Effector CD4-positive, alpha-beta T cell (primary cell): ENCODE measurements at regions not wholly inside any gene's neighbourhood (a gene's known extent, or its start where the extent isn't known, plus 50 kb on each side); places are given as distances from the start of the nearest gene placed in this dataset.
"Not testable (repeated sequence)": the region's sequence is repeated elsewhere in the genome, so short reads cannot be mapped to it uniquely, and the experiment has no call there.

Experiments
- DNase-seq: peaks from one replicate; pipeline ENCODE4 v3.0.0-alpha.2; 2020

DNA sequence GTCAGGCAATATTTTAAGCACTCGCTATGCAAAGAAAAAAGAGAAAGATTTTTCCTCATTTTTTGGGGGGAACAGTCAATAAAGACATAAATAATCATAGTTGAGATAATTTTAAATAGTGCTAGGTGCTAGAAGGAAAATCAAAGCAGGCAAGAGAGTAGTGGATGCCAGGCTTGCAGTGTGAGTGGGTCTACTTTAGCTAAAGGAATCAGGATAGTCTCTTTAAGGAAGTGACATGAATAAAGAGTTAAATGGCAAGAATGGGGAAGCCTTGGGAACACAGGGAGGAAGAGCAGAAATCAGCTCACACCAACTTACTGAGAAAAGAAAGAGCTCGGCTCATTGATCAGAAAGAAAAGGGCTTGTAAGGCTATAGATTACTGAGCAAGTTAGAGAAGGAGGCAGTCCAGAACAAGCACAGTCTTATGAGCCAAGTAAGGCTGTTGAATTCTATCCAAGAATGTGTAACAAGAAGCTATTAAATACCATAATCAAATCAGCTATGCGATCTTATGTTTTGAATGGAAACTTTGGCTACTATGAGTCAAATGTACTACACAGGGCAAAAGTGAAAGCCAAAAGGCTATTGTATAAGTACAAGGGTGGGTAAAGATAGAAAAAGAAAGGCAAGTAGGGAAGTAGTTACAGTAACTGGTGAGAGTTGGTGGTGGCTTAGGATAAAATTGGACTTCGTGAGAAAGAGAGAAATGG is 833.8 kb upstream of the PIK3C3 start:
- DNase-seq: no peak

DNA sequence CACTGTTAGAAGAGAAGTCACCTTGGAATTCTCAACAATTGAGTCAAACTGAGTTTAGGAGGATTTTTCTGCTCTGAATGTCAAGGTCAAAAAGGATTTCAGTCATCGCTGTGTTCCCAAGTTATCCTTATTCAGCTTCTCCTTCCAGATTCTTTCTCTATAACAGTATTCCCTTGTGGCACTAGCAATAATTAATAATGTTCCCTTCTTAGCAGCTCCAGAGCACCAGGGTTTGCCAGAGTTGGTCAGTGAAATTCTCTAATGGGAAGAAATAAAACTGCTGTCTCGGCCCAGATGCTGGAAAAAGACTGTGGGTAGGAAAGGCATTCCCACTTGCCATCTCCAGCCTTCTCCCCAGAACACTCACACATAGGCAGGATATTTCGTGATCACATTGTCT is 836.0 kb upstream of the PIK3C3 start:
- no peak for DNase-seq

DNA sequence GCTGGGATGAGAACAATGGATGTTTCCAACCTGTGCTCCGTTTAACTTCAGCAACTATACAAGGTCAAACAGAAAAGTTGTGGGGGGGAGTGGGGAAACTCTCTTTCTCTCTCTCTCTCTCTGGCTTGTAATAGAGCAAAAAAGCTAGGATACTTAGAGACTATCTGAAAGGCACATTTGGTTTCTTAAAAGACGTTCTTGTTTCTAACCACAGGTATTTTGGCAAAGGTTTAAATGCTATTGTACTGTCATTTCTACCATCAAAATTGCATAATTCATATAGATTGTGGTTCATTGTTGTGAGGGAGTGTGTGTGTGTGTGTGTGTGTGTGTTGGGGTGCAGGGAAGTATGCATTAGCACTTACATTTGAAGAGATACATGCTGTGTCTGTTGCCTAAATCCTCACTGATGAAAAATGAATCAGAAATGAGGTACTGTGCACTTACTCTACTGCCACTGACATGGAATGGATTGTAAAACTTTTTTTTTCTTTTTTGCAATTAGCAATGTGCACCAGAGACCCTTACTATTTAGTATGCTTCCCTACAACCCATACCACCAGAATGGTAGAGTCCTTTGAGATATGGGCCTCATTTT is 841.0 kb upstream of the PIK3C3 start:
- no peak for DNase-seq

DNA sequence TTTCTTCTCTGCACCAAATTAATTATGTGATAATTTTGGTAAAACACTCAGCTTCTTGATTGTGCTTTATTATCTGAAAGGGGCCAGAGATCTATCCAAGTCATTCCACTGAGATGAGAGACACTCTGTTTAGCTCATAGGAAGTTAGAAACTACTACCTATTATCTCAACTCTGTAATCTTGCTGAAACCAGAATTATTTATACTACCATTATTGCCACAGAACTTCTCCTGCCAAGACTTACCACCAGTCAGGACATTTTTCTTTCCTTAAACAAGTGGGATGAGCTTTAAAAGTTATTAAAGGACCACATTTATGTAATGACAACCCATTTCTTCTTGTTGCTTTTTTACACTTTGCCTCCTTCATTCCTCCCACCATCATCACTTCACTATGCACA is 855.6 kb upstream of the PIK3C3 start:
- DNase-seq: no peak

DNA sequence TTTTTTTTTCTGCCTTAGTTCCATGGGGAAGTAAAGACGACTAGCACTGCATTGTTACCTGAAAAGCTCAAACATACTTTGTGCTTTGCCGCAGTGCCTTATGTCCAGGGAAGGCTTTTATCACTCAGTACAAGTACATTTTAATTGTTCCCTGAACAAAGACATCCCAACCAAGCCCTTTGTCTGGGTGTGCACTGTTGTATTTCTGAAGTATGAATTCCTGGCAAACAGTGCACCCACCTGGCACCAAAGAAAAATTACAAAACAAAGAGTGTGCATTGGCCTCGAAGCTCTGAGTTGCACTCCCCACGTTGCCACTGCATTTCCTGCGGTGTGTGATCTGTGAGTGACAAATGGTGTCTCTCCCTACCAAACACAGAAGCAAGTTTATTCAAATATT is 858.5 kb upstream of the PIK3C3 start:
- no peak for DNase-seq

DNA sequence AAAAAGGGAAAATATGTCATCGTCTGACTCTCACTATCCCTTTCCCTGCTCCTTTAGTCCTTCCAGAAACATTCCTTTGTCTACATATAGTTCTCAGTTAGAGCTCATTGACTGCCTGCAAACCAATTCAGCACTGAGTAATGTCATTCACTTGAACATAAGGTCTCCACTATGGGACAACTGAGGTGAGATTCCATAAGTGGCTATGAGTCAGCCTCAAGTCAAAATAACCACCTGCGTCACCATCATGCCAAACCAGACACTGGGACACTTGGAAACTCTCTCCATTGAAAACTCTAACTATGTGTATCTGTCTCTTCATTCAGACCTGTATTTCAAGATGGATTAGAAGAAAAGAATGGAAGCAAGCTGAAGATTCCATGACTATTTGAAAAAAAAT is 878.0 kb upstream of the PIK3C3 start:
- DNase-seq: no peak

DNA sequence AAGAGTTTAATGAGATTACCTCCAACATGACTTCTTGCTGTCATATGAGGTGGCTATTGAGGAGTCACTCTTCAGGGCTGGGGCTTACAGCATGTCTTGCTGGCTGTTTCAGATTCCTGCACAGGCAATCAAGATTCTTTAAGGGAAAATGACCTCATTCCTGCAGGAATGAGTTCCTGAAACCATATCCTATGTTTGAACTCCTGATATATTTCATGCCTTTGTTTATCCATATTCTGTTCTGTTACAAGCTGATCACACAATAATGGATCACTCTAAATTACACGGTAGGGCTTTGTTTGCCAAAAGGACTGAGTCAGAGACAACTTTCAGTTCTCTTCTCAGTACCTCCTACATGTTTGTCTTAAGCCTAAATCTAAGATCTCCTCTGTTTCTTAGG is 879.8 kb upstream of the PIK3C3 start:
- DNase-seq: no peak

DNA sequence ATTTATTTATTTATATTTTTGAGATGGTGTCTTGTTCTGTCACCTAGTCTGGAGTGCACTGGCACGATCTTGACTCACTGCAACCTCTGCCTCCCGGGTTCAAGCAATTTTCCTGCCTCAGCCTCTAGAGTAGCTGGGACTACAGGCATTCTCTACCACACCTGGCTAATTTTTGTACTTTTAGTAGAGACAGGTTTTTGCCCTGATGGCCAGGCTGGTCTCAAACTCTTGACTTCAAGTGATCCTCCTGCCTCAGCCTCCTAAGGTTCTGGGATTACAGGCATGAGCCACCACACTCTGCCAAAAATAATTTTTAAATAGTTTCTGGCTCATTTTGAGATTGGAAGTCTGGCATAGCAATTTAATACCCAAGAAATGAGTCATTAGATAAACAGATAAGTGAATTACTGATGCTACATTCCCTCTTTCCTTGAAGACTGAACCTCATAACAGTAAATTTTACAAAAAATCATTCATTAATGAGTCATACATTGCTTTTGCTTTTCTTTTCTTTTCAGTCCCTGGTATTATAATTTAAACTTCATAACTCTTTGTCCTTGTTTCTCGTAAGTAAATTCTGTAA is 881.6 kb upstream of the PIK3C3 start:
- DNase-seq: no peak

DNA sequence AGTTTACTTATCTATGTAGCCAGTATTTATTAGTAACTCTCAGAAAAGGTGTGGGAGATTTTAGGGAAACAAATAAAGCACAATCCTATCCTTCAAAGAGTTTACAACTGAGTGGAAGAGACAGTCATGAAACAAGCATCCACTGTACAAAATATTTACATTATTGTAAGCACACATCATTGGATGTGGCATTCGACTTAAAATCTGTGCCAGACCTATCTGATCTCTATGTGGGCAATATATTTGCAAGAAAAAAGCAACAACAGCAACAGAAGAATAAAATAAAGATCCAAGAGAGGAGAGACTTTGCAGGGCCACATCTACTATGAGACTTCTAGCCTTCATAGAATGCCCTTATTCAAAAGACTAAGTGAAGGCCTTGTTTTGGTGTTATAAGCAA is 882.1 kb upstream of the PIK3C3 start:
- no peak for DNase-seq

DNA sequence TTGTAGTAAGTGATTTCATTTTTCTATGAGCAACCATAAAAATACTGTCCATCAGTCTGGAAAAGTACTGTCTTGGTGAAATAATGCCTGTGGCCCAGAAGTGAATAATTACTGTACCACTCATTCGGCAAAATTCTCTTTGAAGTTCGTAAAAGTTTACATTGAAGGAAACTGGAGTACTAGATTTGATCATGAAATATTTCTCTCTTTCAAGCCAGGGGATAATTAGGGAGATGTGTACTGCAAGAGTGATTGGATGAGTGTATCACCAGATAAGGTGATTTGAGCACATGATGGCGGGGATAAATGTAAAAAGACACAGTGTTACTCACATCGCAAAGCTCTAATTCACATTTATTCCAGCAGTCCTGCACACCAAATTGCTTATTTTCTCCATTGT is 883.2 kb upstream of the PIK3C3 start:
- no peak for DNase-seq

DNA sequence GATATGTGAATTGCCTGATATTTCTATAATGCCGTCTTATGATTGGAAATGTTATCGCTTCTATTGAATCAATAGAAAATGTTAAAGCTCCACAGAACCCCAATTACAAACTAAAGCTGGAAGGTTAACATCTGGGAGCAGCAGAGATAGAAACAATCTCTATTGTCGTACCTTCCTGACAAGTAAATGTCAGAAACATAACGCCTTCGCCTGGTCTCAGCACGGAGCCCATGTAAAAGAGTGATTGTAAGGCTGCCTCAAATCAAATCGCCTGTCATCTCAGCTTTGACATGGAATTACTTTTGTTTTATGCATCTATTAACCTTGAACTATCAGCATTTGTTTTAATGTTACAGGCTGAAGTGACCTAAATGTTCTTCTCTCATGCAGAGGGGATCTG is 885.9 kb upstream of the PIK3C3 start:
- DNase-seq: no peak

DNA sequence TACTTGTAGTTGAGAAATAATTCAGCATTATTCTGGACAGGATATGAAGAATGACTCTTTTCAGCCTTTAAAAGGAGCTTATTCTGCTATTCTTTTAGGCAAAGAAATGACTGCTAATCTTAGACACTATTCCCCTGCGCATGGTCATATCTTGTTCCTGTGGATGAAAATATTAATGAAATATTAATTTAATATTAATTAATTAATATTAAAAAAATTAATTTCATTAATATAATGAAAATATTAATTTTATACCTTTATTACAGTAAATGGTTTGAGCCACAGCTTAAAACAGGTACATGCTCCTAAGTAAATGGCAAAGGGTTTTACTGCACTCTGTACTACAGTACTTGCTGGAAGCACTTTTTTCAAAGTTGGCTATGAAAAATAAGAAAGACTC is 890.1 kb upstream of the PIK3C3 start:
- no peak for DNase-seq

DNA sequence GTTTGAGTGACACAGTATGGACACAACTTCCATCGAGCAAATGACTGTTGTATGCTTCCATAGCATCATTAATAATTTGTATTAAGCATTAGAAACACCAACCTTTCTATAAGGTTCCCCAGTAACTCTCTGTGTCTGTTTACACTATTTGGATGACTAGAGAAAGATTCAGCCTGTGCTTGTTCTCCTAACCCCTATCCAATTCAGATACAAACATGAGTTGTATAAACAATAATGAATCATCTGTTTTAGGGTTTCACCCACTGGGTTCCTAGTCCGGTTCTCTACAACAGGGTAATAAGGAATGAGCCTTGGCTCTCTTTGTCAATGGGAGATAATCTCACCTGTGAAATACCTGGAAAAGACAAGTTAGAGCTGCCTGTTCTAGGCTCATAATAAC is 894.1 kb upstream of the PIK3C3 start:
- DNase-seq: no peak

DNA sequence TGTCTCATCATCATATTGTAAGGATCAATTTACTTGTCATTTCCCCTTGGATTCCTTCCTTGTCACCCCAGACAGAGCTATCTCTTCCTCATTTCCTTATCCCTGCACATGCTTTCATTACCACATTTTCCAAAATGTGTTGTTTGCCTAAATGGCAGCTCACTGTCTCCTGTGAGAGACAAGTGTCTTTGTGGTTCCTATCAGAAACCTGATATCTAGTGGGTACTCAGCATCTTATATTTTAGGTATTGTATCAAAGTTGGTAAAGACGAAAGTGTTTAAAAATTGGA is 896.0 kb upstream of the PIK3C3 start:
- DNase-seq: no peak

DNA sequence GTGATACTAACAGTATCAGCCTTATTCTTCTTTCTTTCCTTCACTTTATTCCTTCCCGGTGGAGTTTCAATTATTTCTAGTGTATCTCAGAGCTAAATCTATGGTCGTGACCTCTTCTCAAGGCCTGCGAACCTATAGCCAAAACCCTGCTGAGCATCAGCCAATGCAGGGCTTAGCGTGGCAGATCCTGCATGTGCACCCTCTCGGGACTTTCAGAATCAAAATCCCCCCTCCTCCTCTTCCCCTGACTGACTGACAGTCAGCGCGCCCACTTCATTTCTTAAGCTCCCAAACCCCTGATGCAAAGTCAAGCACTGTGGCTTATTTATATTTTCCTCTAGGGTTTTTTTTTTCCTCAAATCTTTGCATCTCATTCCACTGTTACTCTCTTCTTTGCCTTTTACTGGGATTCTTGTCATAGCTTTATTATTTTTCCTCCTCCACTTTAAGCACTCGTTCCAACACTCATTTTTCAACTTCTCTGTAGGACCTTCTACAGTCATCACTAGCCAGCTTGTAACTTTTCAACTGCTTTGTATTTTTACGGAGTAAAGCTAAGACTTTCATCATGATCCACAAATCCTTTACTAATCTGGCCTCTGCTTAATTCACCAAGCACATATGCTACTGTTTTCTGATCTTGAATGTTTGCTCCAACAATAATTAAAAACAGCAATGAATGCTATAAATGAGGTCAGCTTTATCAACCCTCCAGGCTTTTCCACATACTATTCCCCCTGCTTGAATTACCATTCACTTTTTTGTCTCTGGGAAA is 896.5 kb upstream of the PIK3C3 start:
- no peak for DNase-seq

DNA sequence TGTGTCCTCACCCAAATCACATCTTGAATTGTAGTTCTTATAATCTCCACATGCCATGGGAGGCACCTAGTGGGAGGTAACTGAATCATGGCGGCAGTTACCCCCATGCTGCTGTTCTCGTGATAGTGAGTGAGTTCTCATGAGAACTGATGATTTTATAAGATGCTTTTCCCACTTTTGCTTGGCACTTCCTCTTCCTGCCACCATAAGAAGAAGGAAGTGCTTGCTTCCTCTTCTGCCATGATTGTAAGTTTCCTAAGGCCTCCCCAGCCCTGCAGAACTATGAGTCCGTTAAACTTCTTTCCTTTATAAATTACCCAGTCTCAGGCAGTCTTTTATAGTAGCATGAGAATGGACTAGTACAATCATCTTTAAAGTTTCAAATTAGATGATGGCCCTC is 902.4 kb upstream of the PIK3C3 start:
- no peak for DNase-seq

DNA sequence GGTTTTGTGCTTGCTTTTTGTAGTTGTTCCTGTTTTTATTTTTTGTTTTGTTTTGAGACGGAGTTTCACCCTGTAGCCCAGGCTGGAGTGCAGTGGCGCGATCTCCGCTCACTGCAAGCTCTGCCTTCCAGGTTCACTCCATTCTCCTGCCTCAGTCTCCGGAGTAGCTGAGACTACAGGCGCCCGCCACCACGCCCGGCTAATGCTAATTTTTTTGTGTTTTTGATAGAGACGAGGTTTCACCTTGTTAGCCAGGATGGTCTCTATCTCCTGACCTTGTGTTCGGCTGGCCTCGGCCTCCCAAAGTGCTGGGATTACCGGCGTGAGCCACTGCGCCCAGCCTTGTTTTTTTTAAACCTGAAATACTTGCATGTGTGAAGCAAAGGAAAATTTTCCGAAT is 908.8 kb upstream of the PIK3C3 start:
- not testable (repeated sequence) for DNase-seq

DNA sequence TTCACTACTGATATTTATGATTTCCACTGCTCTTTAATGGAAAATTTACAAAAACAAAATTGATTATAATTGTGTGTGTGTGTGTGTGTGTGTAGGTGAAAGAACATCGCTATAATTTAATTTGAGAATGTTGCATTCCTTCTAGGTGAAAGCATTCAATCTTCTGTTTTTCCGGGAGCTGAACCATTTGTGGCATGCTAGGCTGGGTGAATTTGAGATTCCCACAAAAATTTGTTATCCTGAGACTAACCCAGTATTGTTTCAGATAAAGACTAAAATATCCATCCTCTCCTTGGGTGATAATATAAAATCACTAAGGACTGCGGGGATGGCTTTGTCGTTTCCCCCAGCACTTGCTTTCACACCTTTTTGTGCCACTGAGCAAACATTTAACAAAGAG is 911.2 kb upstream of the PIK3C3 start:
- no peak for DNase-seq

DNA sequence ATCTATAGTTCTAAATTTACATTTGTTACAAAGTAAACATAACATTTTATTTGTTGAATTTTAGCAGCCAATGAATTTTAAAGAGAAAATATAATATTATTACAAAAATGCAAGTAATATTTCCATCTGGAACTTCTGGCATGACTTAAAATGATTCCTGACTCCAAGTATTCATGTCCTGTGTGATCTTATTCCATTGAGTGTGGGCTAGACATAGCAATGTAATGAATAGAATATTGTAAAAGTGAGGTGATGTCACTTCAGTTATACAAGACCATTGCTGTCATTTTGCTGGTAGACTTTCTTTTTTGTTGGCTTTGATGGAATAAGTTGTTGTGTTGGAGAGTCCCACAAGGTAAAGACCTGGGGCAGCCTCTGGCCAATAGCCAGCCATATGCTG is 912.2 kb upstream of the PIK3C3 start:
- DNase-seq: no peak

DNA sequence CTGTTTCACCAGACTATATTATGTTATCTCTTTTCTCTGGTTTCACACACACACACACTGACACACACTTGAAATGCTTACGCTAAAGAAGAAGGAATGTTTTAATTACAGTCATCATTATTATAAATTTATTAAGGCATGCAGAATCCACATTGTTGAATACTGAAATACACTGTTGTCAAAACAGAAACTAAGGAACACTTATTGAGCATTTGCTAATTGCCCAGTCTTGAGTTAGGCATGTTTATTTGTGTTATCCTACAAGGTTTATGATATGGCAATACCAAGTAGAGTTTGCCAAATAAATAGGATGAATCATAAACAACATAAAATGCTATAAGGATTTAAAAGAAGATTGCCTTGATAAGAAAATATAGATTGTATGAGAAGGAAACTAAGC is 917.0 kb upstream of the PIK3C3 start:
- no peak for DNase-seq

DNA sequence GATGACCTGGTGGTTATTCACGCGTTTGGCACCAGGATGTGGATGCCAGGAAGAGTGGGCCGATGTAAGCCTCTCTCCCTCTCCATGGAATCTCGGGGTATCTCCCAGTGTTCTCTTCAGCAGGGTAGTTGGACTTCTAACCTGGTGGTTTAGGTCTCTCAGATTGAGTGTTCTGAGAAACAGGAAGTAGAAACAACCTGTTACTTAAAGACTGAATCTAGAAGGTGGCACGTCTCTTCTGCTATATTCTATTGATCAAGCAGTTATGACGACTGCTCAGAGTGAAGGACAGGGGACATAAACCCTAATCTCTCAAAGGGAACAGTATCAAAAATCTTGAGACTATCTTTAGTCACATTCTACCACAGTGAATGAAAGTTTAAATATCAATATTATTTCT is 918.7 kb upstream of the PIK3C3 start:
- no peak for DNase-seq

DNA sequence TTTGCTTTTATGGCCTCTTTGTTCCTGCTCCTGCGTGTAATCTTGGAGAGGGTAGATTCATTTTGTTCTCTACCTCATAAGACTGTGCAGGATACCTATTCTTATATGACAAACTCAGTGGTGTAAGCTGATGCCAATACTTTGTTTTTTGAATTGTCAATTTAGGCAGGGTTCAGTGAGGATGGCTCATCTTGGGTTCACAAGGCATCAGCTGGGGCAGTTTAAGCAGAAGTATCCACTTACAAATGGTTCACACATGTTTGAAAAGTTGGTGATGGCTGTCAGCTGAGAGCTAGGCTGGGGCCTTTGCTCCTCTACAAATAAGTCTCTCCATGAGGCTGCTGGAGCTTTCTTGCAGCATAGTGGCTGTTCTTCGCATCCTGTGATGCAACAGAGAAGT is 920.6 kb upstream of the PIK3C3 start:
- no peak for DNase-seq

DNA sequence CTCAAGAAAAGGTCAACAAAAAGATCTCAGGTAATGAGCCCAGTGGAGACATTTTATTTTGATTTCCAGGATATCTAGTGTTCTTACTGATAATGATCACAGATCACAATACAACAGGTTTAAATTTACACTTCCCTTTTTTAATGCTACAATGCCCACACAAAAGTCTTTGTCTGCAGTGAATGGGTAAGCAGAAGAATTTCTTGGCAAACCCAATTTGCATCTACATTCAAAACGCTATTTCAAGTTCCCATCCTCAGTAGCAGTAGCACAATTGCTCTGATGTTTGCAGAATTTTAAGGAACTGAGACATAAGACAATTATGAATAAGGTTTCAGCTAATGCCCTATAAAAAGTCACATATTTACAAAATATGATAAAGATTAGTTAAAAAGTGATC is 929.4 kb upstream of the PIK3C3 start:
- no peak for DNase-seq

DNA sequence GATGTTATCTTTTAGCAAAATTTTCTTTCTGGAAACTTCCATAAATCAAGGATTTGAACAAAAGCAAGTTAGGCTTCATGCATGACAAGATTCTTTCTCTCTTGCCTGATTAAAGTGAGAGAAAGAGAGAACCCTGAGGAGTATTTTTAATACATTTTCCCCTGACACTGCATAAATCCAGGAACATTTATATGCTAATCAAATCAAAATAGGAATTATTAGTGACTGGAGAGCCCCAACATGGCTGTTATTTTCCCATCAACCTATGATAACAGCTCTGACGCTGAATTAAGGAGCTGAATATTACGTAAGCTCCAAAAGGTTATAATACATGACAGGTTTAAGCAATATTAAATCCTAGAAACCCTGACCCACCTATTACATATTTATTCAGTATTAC is 930.2 kb upstream of the PIK3C3 start:
- DNase-seq: no peak
